Left ventricle myocardium superior (tissue), 1 donor: ENCODE measurements at regions not wholly inside any gene's neighbourhood (a gene's known extent, or its start where the extent isn't known, plus 50 kb on each side); places are given as distances from the start of the nearest gene placed in this dataset. TPM values are rescaled to one million over a fixed set of nuclear protein-coding genes. Genes with fewer than 3 reads are reported as not detected.

Experiments
- microRNA-seq: library from miRNA; unstranded; fragments of <30 nt; microRNA quantifications from one replicate; pipeline ENCODE4 v1.2.0, GENCODE V29; 2020; ENCODE audit warnings: borderline number of aligned reads
- donor health status: DM: no; HTN: yes; CAD: no; lungs with severe emphysema.

Small RNA genes in the stretch of these regions (microRNA-seq; reads per million reads assigned to microRNA genes)
- not detected for gene MIR4300
